ENCODE measurements at regions not wholly inside any gene's neighbourhood (a gene's known extent, or its start where the extent isn't known, plus 50 kb on each side); places are given as distances from the start of the nearest gene placed in this dataset.
A peak's percentile ranks its signal among the peaks of the same experiment; 100 is the strongest.
"Not testable (repeated sequence)": the region's sequence is repeated elsewhere in the genome, so short reads cannot be mapped to it uniquely, and the experiment has no call there.

DNA sequence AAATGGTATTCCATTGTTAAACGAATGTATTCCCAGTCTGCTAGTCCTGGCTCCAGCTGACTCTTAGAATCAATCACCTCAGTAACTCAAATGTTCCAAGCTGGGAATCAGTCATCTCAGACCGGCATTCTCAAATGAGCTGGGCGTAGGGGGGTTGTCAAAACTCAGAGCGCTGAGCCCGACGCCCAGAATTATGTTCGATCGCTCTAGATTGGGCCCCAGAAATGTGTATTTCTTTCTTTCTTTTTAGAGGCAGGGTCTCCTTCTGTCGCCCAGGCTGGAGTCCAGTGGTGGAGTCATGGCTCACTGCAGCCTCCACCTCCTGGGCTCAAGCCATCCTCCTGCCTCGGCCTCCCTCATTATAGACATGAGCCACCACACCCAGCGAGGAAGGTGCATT, 99.3 kb upstream of the IGF1R start:
- peak overlapping the region in 2 of 4 donors; percentile 28 to 57 for H3K4me3 ChIP-seq
- peaks cover 0 to 22% (median 13%) of the 10 kb centered on the region in 4 donors for H3K4me1 ChIP-seq
- H3K27me3 ChIP-seq: peaks cover 28% of the 10 kb centered on the region
- no peaks in the 10 kb centered on the region for H3K9me3 ChIP-seq
- TF ChIP-seq, protein P1, sequence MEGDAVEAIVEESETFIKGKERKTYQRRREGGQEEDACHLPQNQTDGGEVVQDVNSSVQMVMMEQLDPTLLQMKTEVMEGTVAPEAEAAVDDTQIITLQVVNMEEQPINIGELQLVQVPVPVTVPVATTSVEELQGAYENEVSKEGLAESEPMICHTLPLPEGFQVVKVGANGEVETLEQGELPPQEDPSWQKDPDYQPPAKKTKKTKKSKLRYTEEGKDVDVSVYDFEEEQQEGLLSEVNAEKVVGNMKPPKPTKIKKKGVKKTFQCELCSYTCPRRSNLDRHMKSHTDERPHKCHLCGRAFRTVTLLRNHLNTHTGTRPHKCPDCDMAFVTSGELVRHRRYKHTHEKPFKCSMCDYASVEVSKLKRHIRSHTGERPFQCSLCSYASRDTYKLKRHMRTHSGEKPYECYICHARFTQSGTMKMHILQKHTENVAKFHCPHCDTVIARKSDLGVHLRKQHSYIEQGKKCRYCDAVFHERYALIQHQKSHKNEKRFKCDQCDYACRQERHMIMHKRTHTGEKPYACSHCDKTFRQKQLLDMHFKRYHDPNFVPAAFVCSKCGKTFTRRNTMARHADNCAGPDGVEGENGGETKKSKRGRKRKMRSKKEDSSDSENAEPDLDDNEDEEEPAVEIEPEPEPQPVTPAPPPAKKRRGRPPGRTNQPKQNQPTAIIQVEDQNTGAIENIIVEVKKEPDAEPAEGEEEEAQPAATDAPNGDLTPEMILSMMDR (IDR thresholded peaks at IDR 0.05): no peak
- no peak for TF ChIP-seq POLR2AphosphoS5 (IDR thresholded peaks at IDR 0.05)
- TF ChIP-seq POLR2A (IDR thresholded peaks at IDR 0.05): no peak
- no peak for TF ChIP-seq EP300 (IDR thresholded peaks at IDR 0.05; ENCODE audit: low read depth)
- H3K36me3 ChIP-seq: no peaks in the 10 kb centered on the region
- in situ Hi-C loops (cut with MboI; ENCODE audit: low pct_ligation_motif_present in 1 of 4, low pct_unique_long_range_greater_than_20kb in 1 of 4, low sequenced_read_pairs in 3 of 4) (loop anchor here in 1 of 4 donors (25.0 kb wide), 1 partner anchor 288 kb away; no protein-coding TSS in a partner anchor), intact Hi-C loops (cut with DNase I; ENCODE audit: low total_unique reads) (no loop called here)
- H3K27ac ChIP-seq: peak overlapping the region; percentile 63 to 88 (median 81)
- DNase-seq: no peak
- 66 to 75% methylated on average over 3 to 11 of the region's 11 CpGs for WGBS, 2 donors (ENCODE audit: low coverage in 1 of 2)

DNA sequence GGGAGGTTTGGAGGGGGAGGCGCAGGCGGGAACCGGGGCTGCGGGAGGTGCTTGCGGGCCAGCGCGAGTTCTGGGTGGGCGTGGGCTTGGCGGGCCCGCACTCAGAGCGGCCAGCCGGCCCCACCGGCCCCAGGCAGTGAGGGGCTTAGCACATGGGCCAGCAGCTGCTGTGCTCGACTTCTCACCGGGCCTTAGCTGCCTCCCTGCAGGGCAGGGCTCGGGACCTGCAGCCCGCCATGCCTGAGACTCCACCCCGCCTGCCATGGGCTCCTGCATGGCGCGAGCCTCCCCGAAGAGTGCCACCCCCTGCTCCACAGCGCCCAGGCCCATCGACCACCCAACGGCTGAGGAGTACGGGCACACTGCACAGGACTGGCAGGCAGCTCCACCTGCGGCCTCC, 98.6 kb upstream of the IGF1R start:
- in situ Hi-C loops (cut with MboI; ENCODE audit: low pct_ligation_motif_present in 1 of 4, low pct_unique_long_range_greater_than_20kb in 1 of 4, low sequenced_read_pairs in 3 of 4): loop anchor here in 1 of 4 donors (25.0 kb wide), 1 partner anchor 288 kb away; no protein-coding TSS in a partner anchor
- no peak overlapping the region for H3K27ac ChIP-seq
- no peak overlapping the region for H3K4me3 ChIP-seq
- TF ChIP-seq POLR2A (IDR thresholded peaks at IDR 0.05) (no peak), POLR2AphosphoS5 (IDR thresholded peaks at IDR 0.05) (no peak), EP300 (IDR thresholded peaks at IDR 0.05; ENCODE audit: low read depth) (no peak)
- TF ChIP-seq, protein P1 (IDR thresholded peaks at IDR 0.05): no peak
- intact Hi-C loops (cut with DNase I; ENCODE audit: low total_unique reads): no loop called here
- DNase-seq: no peak
- peaks cover 0 to 22% (median 13%) of the 10 kb centered on the region in 4 donors for H3K4me1 ChIP-seq
- H3K27me3 ChIP-seq: peaks cover 28% of the 10 kb centered on the region
- H3K36me3 ChIP-seq: no peaks in the 10 kb centered on the region
- H3K9me3 ChIP-seq: no peaks in the 10 kb centered on the region
- 94% methylated on average over 26 of the region's 26 CpGs; no CpG with 5 or more reads in 1 of the 2 donors for WGBS, 2 donors (ENCODE audit: low coverage in 1 of 2)

DNA sequence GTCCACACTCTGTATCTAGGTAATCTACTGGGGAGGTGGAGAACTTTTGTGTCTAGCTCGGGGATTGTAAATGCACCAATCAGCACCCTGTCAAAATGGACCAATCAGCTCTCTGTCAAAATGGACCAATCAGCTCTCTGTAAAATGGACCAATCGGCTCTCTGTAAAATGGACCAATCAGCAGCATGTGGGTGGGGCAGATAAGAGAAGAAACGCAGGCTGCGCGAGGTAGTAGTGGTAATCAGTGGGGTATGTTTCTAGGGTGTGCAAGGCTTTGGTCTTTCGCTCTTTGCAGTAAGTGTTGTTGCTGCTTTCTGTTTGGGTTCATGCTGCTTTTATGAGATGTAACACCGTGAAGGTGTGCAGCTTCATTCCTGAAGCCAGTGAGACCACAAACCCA, 98.0 kb upstream of the IGF1R start:
- intact Hi-C loops (cut with DNase I; ENCODE audit: low total_unique reads); DNase-seq; H3K27ac ChIP-seq; H3K36me3 ChIP-seq; in situ Hi-C loops (cut with MboI; ENCODE audit: low pct_ligation_motif_present in 1 of 4, low pct_unique_long_range_greater_than_20kb in 1 of 4, low sequenced_read_pairs in 3 of 4); H3K4me3 ChIP-seq; H3K9me3 ChIP-seq: not testable (repeated sequence)
- H3K27me3 ChIP-seq: peaks cover 28% of the 10 kb centered on the region
- WGBS, 2 donors (ENCODE audit: low coverage in 1 of 2): 89 to 97% methylated on average over 5 to 7 of the region's 7 CpGs
- H3K4me1 ChIP-seq: peaks cover 0 to 22% (median 13%) of the 10 kb centered on the region in 4 donors

DNA sequence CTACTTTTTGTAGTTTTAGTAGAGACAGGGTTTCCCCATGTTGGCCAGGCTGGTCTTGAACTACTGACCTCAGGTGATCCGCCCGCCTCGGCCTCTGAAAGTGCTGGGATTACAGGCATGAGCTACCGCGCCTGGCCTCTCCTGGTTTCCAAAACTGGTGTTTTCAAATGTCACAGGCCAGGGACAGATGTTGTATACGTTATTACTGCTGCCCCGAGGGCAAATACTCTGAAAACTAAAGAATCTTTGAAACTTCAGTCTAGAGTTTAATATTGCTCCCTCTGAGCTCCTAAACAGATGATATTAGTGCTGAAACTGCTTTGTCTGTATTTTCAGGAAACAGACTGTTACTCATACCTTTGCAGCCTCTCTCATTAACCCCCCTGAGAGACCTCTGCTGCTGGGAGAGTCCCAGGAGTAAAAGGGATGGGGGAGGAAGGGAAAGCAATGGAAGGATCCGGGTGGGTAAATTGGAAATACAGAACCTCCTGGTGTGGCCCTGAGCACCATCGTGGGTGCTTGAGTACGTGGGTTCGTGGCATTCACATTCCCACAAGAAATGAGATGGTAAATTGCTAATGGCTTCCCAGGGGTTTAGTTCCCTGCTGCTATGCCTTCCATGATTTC, 96.3 kb upstream of the IGF1R start:
- peaks cover 16% of the 10 kb centered on the region for H3K27me3 ChIP-seq
- peaks cover 0 to 21% (median 13%) of the 10 kb centered on the region in 4 donors for H3K4me1 ChIP-seq
- in situ Hi-C loops (cut with MboI; ENCODE audit: low pct_ligation_motif_present in 1 of 4, low pct_unique_long_range_greater_than_20kb in 1 of 4, low sequenced_read_pairs in 3 of 4): no loop called here
- no peaks in the 10 kb centered on the region for H3K36me3 ChIP-seq
- DNase-seq: no peak
- H3K4me3 ChIP-seq: no peak overlapping the region
- no peak overlapping the region for H3K27ac ChIP-seq
- intact Hi-C loops (cut with DNase I; ENCODE audit: low total_unique reads): no loop called here
- H3K9me3 ChIP-seq: no peaks in the 10 kb centered on the region
- TF ChIP-seq, protein P1 (IDR thresholded peaks at IDR 0.05): no peak
- TF ChIP-seq EP300 (IDR thresholded peaks at IDR 0.05; ENCODE audit: low read depth): no peak
- no peak for TF ChIP-seq POLR2AphosphoS5 (IDR thresholded peaks at IDR 0.05)
- TF ChIP-seq POLR2A (IDR thresholded peaks at IDR 0.05): no peak
- 79 to 84% methylated on average over 4 to 11 of the region's 11 CpGs for WGBS, 2 donors (ENCODE audit: low coverage in 1 of 2)
